HG03097 (cell line): ENCODE measurements at regions not wholly inside any gene's neighbourhood (a gene's known extent, or its start where the extent isn't known, plus 50 kb on each side); places are given as distances from the start of the nearest gene placed in this dataset.

Source experiments
- ATAC-seq: cut with Tn5 transposase; IDR thresholded peaks from one replicate; pipeline ENCODE4 v1.9.1; 2021; ENCODE audit not compliant: unreplicated experiment, low FRiP score

GRCh38 chr7:47643716-47644400 lies 61.9 kb upstream of the TNS3 start:
- ATAC-seq: no peak

- ATAC-seq: no peak
Measured at GRCh38 chr7:47640265-47640664, 58.4 kb upstream of the TNS3 start.

GRCh38 chr7:47639495-47640110 lies 57.7 kb upstream of the TNS3 start:
- no peak for ATAC-seq

- ATAC-seq: no peak
Measured at GRCh38 chr7:47638679-47639315, 56.9 kb upstream of the TNS3 start.

GRCh38 chr7:47636433-47637175 lies 54.7 kb upstream of the TNS3 start:
- no peak for ATAC-seq

GRCh38 chr7:47636081-47636432 lies 54.1 kb upstream of the TNS3 start:
- no peak for ATAC-seq

- no peak for ATAC-seq
Measured at GRCh38 chr7:47635091-47636080, 53.5 kb upstream of the TNS3 start.

- no peak for ATAC-seq
Measured at GRCh38 chr7:47634273-47634672, 52.4 kb upstream of the TNS3 start.

- ATAC-seq: no peak
Measured at GRCh38 chr7:47633134-47633533, 51.2 kb upstream of the TNS3 start.
